HCEC 1CT (cell line): ENCODE measurements at regions not wholly inside any gene's neighbourhood (a gene's known extent, or its start where the extent isn't known, plus 50 kb on each side); places are given as distances from the start of the nearest gene placed in this dataset.
"Not testable (repeated sequence)": the region's sequence is repeated elsewhere in the genome, so short reads cannot be mapped to it uniquely, and the experiment has no call there.

Experiments used
- DNase-seq: peaks from one replicate; pipeline ENCODE4 v3.0.0-alpha.2; 2017

DNA sequence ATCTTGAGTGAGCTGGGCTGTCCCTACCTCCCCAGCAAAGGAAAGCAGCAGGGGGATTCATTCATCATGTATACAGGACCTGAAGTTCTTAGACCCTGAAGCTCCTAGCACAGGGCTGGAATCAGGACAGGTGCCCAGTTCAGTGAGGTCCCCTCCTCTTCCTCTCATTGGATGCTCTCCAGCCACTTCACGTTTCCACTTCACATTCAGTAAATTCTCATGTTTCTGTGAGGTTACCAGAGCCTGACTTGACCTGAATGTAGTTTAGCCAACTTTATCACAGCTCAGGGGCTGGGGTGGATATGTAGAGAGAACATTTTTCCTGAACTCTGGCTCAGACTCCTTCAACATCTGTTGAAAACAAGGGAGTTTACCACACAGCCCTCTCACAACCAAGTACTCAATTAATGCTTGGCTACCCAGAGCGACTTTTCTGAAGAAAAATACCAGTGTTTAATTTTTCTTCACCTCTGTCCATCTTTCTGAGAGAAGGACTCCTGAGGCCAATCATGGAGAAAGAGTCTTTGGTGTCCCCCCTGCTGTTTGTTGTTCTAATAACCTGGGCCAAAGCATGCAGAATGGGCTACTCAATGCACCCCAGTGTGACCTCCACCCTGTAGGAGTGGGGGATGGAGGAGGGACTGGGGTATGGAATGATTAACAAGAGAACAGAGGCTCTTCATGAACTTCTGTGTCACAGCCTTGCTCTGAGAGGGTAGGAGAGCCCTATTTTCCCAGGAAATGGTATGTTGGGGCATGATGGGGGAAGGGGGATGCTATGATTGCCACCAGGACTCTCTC is 108.3 kb upstream of the FGGY start:
- DNase-seq = no peak

DNA sequence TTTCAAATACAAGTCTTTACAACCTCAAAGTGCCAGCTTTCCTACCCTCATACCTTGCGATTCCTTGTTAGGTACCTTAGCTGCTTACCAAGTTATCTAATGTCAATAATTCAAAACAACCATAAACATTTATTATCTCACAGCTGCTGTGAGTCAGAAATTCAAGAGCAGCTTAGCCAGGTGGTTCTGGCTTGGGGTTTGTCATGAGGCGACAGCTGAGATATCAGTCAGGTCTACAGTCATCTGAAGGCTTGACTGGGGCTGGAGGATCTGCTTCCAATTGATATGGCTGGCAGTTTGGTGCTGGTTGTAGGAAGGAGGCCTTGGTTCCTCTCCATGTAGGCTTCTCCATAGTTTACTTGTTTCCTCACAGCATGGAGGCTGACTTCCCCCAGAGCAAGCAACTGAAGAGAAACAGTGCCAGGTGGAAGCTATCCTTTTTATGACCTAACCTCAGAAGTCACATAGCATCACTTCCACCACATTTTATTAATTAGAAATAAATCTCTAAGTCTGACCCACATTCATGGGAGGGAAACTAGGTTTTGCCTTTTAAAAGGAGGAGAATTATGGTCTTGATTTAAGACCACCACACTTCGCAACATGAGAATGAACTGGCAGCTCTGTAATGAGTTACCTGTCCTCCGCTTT is 103.3 kb upstream of the FGGY start:
- DNase-seq = no peak

DNA sequence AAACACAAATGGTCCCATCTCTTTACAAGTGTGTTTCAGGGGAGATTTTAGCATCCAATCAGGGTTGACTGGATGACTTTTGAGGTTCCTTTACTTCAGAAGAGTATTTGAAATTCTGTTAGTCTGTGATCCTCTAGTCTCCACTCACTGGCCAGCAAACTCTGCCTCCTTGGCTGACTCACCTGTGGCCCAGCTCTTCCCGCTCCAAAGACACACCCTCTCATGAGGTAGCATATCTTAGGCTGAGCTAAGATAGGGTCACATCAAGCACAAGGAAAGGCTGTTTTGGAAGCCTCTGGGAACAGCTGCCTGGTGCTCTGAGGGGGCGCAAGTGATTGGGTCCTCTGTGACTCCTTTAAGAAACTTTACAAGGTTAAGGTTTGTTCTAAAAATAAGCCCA is 102.3 kb upstream of the FGGY start:
- DNase-seq = no peak

DNA sequence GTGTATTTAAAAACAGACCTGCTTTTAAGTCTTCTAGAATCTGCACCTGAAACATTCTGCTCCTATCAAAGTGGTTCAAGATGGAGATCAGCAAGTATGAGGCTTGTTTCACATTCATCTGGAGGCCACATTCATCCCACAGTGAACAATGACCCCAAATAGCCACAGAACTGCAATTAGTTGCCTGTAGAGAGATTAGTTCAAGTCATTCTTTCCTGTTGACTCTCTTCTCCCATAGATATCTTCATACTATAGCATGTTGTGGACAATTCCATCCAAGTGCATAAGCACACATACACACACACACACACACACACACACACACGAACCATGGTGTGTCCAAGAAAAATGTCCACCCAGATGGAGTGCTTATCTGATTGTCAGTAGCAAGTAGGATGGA is 101.7 kb upstream of the FGGY start:
- no peak for DNase-seq

DNA sequence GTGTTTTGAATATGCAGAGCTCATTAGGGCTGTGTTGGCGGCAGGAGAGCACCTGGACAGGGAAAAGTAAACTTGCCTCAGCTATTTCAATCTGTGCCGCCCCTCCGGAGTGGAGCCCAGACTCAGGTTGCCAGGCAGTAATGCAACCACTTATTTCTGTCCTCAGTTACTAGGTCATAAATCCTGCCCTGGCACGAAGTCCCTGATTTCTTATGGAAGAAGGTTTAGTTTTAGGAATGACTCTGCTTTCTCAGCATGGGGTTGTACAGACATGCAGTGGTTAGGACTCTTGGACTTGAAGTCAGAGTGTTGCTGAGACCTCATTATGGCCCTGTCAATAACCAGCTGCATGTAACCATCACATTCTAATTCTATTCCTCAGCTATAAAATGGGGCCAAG is 98.3 kb upstream of the FGGY start:
- DNase-seq = no peak

DNA sequence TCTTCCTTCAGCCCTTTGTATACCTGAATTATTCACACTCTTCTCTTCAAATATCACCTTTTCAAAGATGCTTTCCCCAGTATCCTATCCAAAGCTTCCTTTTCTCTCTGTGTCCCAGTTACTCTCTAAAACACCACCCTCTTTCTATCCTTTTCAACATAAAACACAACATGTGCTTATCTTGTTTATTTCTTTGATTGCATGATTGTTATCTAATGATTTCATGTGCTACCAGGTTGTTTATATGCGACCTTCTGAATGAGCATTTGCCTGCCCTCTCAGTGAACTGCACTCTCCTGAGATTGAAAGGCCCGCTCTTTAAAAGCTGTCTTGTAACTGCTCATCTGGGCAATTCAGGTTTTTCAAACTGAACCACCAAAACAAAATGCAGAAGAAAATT is 97.7 kb upstream of the FGGY start:
- no peak for DNase-seq

DNA sequence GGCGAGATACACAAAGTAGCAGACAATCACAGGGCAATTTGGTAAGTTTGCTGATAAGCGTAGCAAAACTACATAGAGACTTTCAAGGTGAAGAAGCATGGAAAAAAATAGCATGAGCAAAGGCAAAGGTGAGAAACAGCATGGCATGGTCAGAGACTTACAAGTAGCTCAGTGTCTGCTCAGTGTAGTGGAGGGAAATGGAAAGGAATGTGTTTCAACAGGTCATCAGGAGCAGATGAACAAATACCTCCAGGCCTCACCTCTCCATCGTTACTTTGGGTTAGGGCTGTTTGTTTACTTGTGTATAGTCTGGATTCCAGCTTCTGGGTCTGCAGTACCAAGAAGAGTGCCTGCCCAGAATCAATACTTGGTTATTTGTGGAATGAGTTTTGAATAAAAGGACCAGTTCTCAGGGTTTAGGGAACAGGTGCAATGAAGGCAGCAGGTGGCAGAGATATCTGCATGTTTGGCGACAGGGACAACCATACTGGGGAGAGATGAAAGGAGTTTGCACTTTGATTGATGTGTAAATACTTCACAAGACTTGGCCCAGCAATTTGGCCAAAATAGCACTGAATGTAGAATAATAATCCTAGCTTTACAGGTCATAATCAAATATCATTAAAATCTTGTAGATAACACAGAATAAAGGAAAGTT is 97.0 kb upstream of the FGGY start:
- no peak for DNase-seq

DNA sequence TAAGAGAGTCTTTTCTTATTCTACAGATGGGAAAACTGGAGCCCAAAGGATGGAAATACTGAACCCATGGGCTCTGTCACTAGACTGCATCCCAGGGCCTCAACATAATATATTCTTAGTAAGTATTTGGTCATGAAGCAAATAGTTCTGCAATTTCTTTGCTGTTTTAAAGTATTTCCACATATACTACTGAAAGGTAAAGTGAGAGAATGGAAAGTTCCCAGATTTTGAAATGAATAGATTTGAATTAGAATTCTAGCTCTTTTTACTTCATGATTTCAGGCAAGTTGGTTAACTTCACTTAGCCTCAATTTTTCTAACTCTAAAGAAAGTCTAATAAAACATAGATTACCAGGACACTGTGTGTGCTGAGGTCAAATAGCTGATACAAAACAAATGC is 95.6 kb upstream of the FGGY start:
- no peak for DNase-seq

DNA sequence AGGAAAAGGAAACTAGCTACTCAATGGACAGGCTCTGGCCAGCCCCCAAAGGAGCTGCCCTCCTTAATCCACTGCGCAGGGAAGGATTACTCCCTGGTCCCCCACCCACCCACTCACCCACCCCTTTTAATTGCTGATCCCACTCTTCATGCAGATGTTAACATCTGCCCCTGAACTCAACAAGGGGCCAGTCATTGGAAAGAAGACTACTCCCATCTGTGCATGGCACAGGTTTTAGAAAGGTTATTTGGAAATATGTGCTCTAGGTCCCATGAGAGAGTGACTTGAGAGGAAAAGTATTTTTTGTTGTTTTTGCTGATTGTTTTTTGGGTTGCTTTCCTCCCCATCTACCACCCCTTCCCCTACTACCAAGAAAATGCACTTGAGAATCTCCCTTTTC is 94.4 kb upstream of the FGGY start:
- DNase-seq = no peak

DNA sequence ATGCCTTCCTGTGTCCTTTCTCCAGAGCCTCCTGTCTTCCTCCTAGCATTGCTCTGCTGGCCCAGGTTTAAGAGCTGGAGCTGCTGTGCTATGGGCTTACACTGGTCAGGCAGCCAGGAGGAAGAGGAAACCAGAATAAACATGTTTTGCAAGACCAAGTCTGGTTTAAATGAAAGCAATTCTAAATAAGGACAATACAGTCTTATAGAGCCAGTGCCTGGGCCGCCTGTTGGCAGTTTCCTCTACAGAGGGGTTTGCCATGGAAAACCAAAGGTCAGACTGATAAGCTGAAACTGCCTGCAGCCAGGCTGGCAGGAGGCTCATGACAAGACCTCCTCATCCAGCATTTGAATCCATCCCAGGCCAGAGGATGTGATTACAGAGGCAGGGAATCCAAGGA is 92.9 kb upstream of the FGGY start:
- no peak for DNase-seq

DNA sequence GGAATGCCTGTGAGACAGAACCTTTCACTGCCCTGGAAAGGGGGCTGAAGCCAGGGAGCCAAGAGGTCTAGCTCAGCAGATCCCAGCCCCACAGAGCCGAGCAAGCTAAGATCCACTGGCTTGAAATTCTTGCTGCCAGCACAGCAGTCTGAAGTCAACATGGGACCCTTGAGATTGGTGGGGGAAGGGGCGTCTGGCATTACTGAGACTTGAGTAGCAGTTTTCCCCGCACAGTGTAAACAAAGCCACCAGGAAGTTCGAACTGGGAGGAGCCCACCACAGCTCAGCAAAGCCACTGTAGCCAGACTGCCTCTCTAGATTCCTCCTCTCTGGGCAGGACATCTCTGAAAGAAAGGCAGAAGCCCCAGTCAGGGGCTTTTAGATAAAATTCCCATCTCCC is 90.3 kb upstream of the FGGY start:
- not testable (repeated sequence) for DNase-seq

DNA sequence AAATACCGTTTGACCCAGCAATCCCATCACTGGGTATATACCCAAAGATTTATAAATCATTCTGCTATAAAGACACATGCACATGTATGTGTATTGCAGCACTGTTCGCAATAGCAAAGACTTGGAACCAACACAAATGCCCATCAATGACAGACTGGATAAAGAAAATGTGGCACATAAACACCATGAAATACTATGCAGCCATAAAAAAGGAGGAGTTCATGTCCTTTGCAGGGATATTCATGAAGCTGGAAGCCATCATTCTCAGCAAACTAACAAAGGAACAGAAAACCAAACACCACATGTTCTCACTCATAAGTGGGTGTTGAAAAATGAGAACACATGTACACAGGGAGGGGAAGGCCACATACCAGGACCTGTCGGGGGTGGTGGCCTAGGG is 86.5 kb upstream of the FGGY start:
- not testable (repeated sequence) for DNase-seq

DNA sequence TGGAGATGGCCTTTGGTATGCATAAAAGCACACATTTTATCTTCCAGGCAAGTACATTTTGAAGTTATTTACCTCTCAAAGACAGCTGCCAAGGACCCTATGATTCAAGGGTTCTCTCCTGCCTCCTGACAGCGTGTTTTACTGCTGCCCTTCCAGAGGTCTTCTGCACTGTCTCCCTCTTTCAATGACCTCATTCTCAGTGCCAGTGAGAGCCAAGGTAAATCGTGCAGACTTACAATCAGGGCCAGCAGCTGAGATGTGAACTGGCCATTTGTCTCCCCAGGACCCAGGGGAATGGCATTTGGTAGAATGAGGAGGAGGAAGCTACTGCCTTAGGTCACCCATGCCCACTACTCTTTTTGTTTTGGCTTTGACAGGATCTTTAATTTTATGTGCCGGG is 84.2 kb upstream of the FGGY start:
- DNase-seq = no peak

DNA sequence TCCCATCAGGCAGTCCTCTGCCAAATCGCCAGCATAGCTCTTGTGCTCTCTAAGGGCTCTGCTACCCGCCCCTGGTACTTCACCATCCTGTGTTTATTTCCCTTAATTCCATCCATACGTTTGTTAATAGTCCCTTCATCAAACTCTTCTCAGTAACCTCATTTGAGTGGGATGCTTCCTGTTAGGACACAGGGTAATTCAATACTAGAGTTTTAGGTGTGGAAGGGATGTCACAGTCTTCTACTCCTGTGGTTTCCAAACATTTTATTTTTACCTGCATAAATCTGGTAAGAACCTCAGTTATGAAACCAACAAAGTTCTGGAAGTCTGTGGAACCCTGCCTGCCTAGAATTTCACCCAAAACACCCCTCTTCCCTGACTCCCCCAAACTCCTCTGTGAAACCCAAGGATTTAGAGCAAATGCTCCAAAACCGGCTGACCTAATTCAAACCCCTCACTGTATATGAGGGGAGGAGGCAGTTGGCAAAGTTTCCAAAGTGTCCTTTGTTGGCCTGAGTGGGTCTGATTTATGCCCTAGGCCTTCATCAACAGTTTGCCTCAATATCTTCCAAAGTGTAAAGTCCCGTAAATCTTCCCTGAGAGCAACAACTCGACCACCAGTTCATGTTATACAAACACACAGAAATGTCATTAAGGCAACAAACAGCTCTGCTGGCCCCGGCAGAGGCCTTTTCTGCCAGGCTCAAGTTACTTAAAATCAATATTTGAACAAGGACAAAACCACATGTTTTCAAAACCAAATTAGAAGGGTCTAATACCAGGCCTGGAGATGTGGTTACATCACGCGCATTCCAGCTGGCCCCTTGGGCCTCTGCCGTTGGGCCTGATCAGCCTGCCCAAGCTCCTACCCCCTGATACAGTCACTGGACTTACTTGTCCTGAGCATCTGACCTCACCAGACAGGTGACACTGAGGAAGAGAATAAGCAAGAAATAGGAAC is 82.4 kb upstream of the FGGY start:
- DNase-seq = no peak

DNA sequence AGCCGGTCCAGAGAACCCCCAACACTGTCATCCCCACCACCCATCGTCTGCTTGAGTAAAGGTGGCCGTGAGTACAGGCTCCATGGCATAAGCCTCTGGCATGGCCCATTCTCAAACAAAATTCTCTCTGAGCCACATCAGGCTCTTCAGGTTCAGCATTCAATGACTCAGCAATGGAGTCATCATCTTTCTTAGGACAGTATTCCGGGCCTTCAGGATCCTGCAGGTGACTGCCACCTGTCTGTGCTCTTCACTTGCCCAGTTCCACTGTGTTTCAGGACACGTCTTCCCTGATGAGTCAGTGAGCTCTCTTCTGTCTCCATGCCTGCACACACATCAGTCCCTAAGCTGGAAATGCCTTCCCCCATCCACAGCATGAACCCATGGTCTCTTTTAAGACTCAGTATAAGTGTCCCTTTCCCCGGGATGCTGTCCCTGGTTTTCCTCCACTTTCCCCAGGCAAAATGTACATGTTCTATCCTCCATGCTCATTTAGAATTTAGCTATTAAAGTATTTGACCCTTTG is 81.1 kb upstream of the FGGY start:
- DNase-seq = no peak

DNA sequence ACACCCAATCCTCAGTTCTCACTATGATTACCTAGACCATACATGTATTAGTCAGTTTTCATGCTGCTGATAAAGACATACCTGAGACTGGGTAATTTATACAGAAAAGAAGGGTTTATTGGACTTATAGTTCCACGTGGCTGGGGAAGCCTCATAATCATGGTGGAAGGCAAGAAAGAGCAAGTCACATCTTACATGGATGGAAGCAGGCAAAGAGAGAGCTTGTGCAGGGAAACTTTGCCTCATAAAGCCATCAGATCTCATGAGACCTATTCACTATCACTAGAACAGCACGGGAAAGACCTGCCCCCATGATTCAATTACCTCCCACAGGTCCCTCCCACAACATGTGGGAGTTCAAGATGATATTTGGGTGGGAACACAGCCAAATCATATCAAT is 79.5 kb upstream of the FGGY start:
- not testable (repeated sequence) for DNase-seq

DNA sequence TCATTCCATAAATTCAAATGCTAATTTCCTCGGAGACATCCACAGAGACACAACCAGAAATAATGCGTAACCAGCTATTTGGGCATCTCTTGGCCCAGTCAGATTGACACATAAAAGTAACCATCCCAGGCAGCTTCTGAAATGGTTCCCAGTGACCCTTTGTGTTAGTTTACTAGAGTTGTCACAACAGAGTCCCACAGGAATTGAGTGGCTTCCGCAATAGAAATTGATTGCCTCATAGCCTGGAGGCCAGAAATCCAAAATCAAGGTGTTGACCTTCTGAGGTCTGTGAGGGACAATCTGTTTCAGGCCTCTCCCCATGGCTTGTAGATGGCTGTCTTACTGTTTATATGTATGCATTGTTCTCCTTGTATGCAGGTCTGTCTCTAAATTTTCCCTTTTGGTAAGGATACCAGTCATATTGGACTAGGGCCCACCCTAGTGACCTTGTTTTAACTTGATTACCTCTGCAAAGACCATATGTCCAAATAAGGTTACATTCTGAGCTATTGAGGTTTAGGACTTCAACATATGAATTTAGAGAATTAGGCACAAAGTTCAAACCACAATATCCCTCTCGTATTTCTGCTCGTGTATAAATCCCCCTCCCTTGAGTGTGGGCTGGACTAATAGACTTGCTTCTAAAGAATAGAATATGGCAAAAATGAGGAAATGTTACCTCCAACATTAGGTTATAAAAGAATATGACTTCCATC is 78.2 kb upstream of the FGGY start:
- DNase-seq = peak; percentile 37

DNA sequence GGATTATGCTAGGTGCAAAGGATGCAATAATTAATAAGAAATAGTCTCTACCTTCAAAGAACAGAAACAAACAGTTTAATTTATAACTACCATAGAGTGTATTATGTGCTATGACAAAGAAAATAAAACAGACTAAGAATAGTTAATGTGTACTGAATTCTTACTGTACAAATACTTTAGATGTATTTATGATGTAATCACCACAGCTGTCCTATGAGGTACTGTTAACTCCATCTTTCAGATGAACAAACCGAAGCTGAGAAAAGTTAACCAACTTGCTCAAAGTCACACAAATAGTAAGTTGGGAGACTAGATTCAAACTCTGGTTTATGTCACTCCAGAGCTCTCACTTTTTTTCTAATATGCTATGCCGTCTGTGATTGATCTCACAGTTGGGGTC is 77.0 kb upstream of the FGGY start:
- no peak for DNase-seq

DNA sequence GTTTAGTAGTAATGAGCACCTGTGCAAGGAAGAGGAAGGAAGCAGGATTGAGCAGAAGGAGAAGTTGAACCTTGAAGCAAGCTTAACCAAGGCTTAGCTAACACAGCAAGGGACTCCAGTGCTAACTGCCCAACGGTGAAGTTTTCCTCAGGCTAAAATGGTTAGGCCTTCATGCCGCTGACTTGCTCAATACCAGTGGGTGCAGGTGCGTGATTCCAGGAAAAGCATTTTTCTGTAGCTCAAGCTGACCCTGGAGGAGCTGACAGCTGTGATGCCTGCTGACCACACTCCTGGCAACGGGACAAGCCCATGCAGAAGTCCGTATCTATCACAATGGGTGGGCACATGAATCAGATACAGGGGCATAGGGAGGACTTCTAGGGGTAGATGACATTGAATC is 76.5 kb upstream of the FGGY start:
- no peak for DNase-seq

DNA sequence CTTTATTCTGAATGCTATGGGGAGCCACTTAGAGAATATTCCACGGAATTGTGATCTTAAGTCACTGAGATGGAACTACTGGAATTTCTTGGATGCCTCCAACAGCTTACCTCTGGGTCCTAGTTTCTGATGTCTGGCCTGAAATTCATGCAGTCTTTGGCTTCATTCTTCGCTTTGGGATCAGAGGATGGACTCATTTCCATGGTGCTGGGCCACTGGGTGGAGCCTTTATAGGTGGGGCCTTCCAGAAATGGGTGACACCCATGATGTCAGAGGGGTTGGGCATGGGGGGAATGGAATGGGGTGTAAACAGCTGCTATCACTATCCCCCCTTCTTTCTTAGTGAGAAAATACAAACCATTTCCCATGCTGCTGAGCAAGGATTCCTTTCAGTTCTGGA is 73.7 kb upstream of the FGGY start:
- DNase-seq = no peak

DNA sequence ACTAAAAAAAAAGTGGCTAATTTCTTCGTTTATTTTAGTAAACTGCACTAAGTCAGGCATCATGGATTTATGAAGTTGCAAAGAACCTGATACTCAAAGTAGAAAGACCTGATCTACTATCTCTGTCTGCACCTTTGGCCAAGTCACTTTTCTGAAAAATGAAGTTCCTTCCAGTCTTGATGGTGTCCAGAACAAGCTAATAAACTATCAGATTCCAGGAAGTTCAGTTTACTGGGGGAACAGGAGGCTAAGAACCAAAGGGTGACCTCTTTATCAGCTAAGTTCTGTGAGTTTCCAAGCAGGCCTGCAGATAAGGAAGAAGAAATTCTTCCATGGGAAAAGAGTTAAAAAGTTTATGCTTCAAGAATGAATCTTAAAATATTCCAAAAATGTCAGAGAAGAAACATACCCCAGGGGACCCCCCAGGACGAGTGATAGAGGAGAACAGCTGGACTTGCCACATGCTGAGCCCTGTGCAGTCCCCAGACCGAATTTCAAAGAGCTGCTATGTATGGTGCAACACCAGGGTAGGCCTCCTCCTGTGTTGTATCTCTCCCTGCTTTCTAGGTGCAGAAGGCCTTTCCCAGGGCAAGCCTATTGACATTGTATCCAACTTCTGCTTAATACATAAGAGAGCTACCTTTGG is 72.8 kb upstream of the FGGY start:
- no peak for DNase-seq
